ENCODE measurements at regions not wholly inside any gene's neighbourhood (a gene's known extent, or its start where the extent isn't known, plus 50 kb on each side); places are given as distances from the start of the nearest gene placed in this dataset.

DNA sequence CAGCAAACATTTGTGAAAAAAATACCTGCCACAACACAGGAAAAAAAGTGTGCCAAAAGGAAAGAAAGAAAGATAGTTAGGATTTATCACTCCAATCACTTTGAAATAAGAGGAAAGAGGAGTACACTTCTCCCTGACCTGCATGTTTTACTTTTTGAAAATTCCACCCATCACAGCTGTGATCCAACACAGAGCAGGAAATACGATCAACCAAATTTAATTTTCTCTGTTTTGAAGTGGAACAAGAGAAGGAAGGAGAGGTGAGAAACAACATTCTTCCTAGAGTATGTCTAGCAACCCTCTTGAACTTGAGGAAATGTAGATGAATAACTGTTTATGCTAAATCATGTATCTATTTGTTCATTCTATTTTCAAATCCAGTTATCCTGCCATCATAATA is 284.7 kb upstream of the SYT1 start:
- CTCF ChIA-PET: no interaction called here
- DNase-seq (ENCODE audit: low read depth, low spot score): no peak
- H3K4me2 ChIP-seq (ENCODE audit: insufficient read depth, low read length): no peak overlapping the region
- H3K27ac ChIP-seq (ENCODE audit: insufficient read depth, low read depth, low read length): no peak overlapping the region
- H3K9me1 ChIP-seq (replicated peaks; ENCODE audit: control insufficient read depth, extremely low read depth, insufficient read depth, low read length): no peaks in the 10 kb centered on the region
- H4K20me1 ChIP-seq (replicated peaks; ENCODE audit: control insufficient read depth, extremely low read depth, insufficient read depth, low read length): no peaks in the 10 kb centered on the region
- no peak overlapping the region for H3K9ac ChIP-seq (replicated peaks; ENCODE audit: extremely low read depth, insufficient read depth, low read length)
- FAIRE-seq: no peak
- H2AFZ ChIP-seq (ENCODE audit: low read depth, low read length): no peak overlapping the region
- H3K4me3 ChIP-seq (replicated peaks in 1 of 3; ENCODE audit: insufficient read depth in 1 of 3, low read depth in 1 of 3, low read length in 3 of 3): no peak overlapping the region
- no peaks in the 10 kb centered on the region for H3K9me3 ChIP-seq (replicated peaks; ENCODE audit: control insufficient read depth, insufficient read depth, low read length)
- no peaks in the 10 kb centered on the region for H3K4me1 ChIP-seq (ENCODE audit: control insufficient read depth, extremely low read depth, insufficient read depth, low read length)
- POLR2A ChIA-PET: no interaction called here
- BruUV-seq (replicated peaks): no TSS peak
- intact Hi-C loops (cut with micrococcal nuclease) (no loop called here), dilution Hi-C loops (cut with MboI; ENCODE audit: extremely low pct_ligation_motif_present, low sequenced_read_pairs) (no loop called here)
- H3K79me2 ChIP-seq (ENCODE audit: control insufficient read depth, insufficient read depth, low read length): no peaks in the 10 kb centered on the region
- no peak for TF ChIP-seq JUN (IDR thresholded peaks at IDR 0.05; ENCODE audit: borderline replicate concordance, insufficient read depth, insufficient read length, low read depth)
- TF ChIP-seq, protein P1, sequence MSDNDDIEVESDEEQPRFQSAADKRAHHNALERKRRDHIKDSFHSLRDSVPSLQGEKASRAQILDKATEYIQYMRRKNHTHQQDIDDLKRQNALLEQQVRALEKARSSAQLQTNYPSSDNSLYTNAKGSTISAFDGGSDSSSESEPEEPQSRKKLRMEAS (IDR thresholded peaks at IDR 0.05; ENCODE audit: insufficient read depth, insufficient read length): no peak
- no peak for TF ChIP-seq MYC (IDR thresholded peaks at IDR 0.05; ENCODE audit: low read depth, low read length)
- no peak for TF ChIP-seq GATA2 (IDR thresholded peaks at IDR 0.05; ENCODE audit: insufficient read depth, insufficient read length, low read depth, low read length)
- no peak for TF ChIP-seq POLR2A (IDR thresholded peaks at IDR 0.05; ENCODE audit: low read depth, low read length)
- no peak for TF ChIP-seq POLR2AphosphoS5 (IDR thresholded peaks at IDR 0.05; ENCODE audit: insufficient read depth, low read depth, low read length)
- TF ChIP-seq, protein P2, sequence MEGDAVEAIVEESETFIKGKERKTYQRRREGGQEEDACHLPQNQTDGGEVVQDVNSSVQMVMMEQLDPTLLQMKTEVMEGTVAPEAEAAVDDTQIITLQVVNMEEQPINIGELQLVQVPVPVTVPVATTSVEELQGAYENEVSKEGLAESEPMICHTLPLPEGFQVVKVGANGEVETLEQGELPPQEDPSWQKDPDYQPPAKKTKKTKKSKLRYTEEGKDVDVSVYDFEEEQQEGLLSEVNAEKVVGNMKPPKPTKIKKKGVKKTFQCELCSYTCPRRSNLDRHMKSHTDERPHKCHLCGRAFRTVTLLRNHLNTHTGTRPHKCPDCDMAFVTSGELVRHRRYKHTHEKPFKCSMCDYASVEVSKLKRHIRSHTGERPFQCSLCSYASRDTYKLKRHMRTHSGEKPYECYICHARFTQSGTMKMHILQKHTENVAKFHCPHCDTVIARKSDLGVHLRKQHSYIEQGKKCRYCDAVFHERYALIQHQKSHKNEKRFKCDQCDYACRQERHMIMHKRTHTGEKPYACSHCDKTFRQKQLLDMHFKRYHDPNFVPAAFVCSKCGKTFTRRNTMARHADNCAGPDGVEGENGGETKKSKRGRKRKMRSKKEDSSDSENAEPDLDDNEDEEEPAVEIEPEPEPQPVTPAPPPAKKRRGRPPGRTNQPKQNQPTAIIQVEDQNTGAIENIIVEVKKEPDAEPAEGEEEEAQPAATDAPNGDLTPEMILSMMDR (IDR thresholded peaks at IDR 0.05; ENCODE audit: extremely low read depth in 1 of 2, insufficient read depth in 1 of 2, low read depth in 1 of 2, low read length in 2 of 2): no peak
- TF ChIP-seq EZH2 (IDR thresholded peaks at IDR 0.05; ENCODE audit: borderline replicate concordance, low read depth, low read length, severe bottlenecking): no peak
- no peak for TF ChIP-seq FOS (IDR thresholded peaks at IDR 0.05; ENCODE audit: borderline replicate concordance, insufficient read depth, low read length)
- no peaks in the 10 kb centered on the region for H3K27me3 ChIP-seq (ENCODE audit: control insufficient read depth in 2 of 2, insufficient read depth in 2 of 2, low read length in 2 of 2)
- no peaks in the 10 kb centered on the region for H3K36me3 ChIP-seq (ENCODE audit: control insufficient read depth in 2 of 2, extremely low read depth in 1 of 2, insufficient read depth in 2 of 2, low read length in 2 of 2)
